H54 (cell line): ENCODE measurements at regions not wholly inside any gene's neighbourhood (a gene's known extent, or its start where the extent isn't known, plus 50 kb on each side); places are given as distances from the start of the nearest gene placed in this dataset.
A peak's percentile ranks its signal among the peaks of the same experiment; 100 is the strongest.

Experiments
- DNase-seq: peaks from one replicate; pipeline ENCODE4 v3.0.0; 2011; ENCODE audit warnings: low spot score, mixed read lengths; ENCODE audit not compliant: insufficient read length
- FAIRE-seq: peaks from 3 replicates; lab custom pipeline; 2011; peaks lifted over from hg19 to GRCh38; lab: Jason Lieb, UNC
- POLR2A ChIP-seq: IDR thresholded peaks from 2 replicates; pipeline ENCODE4 v1.6.1; 2011; ENCODE audit warnings: low read depth, mild to moderate bottlenecking, low read length

GRCh38 chr9:104022083-104022482 is 72.0 kb upstream of the SMC2 start:
- FAIRE-seq (no peak), DNase-seq (no peak)
- TF ChIP-seq POLR2A = no peak

GRCh38 chr9:104025104-104025503 is 69.0 kb upstream of the SMC2 start:
- DNase-seq = no peak
- no peak for TF ChIP-seq POLR2A
- peak; percentile 75 for FAIRE-seq

- DNase-seq = no peak
- no peak for TF ChIP-seq POLR2A
- peak; percentile 62 for FAIRE-seq
Observed at GRCh38 chr9:104025945-104026344, 68.2 kb upstream of the SMC2 start.

GRCh38 chr9:104027295-104027694 is 66.8 kb upstream of the SMC2 start:
- DNase-seq (no peak), FAIRE-seq (peak; percentile 53)
- no peak for TF ChIP-seq POLR2A

- no peak for TF ChIP-seq POLR2A
- no peak for DNase-seq
- peak; percentile 84 for FAIRE-seq
Observed at GRCh38 chr9:104028827-104029226, 65.3 kb upstream of the SMC2 start.
